ENCODE measurements at regions not wholly inside any gene's neighbourhood (a gene's known extent, or its start where the extent isn't known, plus 50 kb on each side); places are given as distances from the start of the nearest gene placed in this dataset.

- DNase-seq (ENCODE audit: low read depth in 3 of 3, low spot score in 2 of 3), result no peak
Measured at GRCh38 chr10:113317489-113317888, 235.4 kb upstream of the HABP2 start.

- no peak for DNase-seq (ENCODE audit: low read depth in 3 of 3, low spot score in 2 of 3)
Measured at GRCh38 chr10:113319479-113319878, 233.4 kb upstream of the HABP2 start.

DNA sequence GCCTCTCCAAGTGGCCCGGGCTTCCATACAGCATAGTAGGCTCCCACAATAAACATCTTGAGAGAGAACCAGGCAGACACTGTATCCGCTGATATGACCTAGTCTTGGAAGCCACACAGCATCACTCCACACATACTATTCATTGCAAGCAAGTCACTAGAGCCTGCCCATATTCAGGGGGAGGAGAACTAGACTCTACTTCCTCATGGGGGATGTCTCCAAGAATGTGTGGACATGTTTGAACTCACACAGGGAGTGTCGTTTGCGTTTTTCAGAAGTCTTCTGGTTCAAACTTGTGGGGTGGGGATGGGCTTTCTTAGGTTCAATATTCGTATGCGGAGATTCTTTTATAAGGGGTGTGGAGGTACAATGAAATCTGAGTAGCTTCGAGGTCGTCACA is 232.6 kb upstream of the HABP2 start:
- no peak for DNase-seq (ENCODE audit: low read depth in 3 of 3, low spot score in 2 of 3)

DNA sequence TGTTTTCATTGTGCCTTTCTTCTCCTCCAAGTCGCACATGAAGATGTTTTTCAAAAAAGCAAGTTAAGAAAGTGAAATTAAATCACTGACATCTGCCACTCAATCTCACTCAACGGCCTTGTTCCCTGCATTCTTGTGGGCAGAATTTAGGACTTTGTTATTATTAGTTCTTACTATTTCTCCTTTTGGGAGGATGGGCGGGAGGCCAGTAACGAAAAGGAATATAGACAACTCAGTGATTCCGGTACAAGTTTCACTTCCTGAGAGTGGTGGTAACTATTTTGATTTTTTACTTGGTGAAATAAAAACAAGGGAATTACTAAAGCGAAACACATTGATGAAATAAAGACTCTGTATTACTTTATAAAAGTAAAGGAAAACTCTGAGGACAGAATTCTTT is 231.9 kb upstream of the HABP2 start:
- DNase-seq (ENCODE audit: low read depth in 3 of 3, low spot score in 2 of 3), result no peak

DNA sequence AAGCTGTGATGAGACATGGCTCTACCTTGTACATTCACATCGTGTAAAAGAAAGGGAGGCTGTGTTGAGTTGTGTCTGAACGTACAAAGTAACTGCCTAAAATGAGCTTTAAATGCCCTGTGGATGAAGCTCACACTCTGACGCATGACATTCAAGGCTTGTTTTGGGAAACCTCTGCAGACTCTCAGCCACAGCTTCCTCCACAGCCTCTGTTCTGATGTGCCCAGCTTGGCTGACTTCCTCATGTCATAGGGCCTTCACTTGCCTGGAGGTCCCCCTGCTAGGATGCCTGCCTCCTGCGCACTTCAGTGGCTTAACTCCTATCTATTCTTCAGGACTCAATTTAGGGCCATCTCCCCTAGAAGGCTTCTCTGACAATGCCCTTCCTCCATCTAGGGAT is 230.0 kb upstream of the HABP2 start:
- no peak for DNase-seq (ENCODE audit: low read depth in 3 of 3, low spot score in 2 of 3)

- no peak for DNase-seq (ENCODE audit: low read depth in 3 of 3, low spot score in 2 of 3)
Measured at GRCh38 chr10:113323985-113324384, 228.9 kb upstream of the HABP2 start.

DNA sequence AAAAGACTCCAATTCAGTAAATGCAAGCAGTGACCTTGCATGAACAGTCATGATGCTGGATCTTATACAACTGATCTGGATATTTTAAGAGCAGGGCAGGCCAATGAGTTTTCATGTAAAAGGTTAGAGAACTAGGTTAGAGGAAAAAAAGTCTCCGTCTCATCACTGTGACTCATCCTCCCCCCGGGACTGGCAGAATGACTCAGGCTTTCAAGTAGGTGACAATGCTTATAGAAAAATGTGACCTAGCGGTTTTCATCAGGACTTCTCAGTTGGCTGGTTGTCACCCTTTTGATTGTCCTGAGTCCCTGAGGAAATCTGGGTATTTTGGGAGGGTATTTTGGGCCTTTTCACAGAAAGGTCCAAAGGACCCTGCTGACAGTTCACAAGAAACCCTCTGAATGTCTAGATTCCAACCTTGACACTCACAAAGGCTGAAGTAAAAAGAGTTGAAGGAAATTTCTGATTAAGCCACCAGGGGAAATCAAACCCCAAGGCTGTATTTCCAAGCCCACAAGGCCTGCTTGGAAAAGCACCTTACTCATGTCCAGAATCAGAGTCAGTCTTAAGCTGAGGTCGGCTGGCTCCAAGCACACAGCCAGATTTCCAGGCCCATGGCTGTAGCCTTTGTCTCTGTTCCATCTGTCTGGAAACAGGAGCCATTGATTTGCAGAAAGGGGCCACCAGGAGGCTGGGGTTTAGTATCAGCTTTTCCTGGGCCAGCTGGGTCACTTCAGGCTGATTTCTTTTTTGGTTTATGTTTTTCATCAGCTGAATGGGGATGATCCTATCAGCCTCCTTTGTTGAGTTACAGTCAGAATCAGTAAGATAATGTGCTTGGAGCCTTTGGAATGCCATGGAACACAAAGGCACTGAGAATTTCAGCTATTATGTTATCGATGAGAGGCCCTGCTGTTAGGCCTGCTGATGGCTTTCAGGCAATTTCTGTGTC is 226.4 kb upstream of the HABP2 start:
- DNase-seq (ENCODE audit: low read depth in 3 of 3, low spot score in 2 of 3), result no peak

DNA sequence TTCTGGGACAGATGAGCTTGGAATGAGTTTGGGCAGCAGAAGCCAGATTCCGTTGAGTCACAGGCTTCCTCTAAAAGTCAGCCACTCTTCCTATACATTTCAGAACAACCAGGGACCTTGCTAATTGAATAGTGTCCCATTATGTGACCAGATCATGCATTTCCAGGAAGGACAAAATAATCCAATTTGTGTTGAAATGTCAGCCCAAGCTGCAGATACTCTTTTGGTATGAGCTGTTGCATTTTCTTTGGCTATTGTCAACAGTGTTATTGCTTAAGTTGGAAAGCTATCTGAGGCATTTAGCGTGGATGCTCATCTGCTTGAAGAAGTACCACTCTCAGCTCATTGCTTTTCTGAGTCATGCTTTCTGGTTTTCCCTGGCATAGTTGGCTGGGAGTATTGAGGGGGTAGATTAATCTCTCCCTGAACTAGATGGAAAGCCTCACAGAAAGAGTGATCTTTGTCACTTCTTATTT is 223.7 kb upstream of the HABP2 start:
- no peak for DNase-seq (ENCODE audit: low read depth in 3 of 3, low spot score in 2 of 3)

DNA sequence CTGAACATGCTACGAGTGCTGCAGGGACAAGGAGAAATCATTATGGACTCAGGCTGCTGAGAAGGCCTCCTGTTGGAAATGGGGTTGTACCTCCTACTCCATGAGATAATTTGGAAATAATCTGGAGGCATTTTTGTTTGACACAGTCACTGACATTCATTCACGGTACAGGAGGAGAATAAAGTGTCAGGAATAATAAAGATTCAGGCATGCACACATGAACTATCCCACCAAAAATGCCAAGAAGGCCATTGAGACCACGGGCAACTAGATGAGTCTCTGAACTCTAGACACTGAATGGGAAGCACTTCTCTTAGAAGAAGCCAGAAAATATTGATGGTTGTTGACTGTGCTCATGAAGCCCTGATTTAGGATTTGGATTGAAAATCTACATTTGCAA is 220.9 kb upstream of the HABP2 start:
- DNase-seq (ENCODE audit: low read depth in 3 of 3, low spot score in 2 of 3), result no peak

GRCh38 chr10:113333313-113333712 is 219.5 kb upstream of the HABP2 start:
- no peak for DNase-seq (ENCODE audit: low read depth in 3 of 3, low spot score in 2 of 3)

GRCh38 chr10:113335592-113335991 is 217.3 kb upstream of the HABP2 start:
- DNase-seq (ENCODE audit: low read depth in 3 of 3, low spot score in 2 of 3), result no peak

DNA sequence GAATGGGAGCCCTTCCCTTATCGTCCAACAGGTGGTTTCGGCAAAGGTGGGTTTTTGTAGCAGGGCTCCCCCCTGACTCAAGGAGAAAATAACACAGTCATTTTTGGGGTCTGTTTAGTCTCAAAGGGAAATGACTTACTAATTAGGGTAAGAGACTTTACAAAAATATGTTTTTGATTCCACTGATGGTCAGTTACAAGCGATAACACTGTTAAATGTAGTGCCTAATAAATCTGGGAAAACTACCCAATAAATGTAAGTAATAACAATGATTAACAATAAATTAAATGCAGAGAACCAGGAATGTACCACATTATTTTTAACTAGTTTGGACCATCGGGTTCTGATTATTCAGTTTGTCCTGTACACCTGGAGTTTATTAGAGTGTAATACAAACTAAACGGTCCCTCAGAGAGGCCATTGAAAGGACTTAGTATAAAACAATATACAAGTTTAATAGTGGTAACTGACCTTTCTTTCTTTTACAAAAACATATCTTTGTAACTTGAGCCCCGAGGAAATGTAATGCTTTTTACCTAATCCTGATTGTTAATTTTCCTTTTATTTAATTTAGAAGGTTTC is 216.2 kb upstream of the HABP2 start:
- no peak for DNase-seq (ENCODE audit: low read depth in 3 of 3, low spot score in 2 of 3)

- DNase-seq (ENCODE audit: low read depth in 3 of 3, low spot score in 2 of 3), result no peak
Measured at GRCh38 chr10:113337142-113337541, 215.7 kb upstream of the HABP2 start.

DNA sequence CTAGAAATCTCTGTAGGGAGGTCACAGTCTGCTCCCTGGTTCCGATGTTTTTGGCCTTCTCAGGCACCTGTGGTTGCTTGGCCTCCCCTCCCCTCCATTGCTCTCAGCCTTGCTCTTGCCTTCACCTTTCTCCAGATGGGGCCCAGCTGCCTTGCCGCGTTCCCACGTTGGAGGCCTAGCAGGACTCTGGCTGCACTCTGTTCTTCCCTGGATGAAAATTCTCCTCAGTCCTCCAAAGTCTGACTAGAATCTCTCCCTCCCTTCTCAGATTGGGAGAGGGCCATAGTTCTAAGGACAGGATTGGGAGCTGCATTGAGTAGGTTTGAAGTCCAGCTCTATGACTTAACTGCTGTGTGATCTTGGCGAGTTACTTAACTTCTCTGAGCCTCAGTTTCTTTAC is 213.7 kb upstream of the HABP2 start:
- no peak for DNase-seq (ENCODE audit: low read depth in 3 of 3, low spot score in 2 of 3)

- DNase-seq (ENCODE audit: low read depth in 3 of 3, low spot score in 2 of 3), result no peak
Measured at GRCh38 chr10:113340282-113340681, 212.6 kb upstream of the HABP2 start.

DNA sequence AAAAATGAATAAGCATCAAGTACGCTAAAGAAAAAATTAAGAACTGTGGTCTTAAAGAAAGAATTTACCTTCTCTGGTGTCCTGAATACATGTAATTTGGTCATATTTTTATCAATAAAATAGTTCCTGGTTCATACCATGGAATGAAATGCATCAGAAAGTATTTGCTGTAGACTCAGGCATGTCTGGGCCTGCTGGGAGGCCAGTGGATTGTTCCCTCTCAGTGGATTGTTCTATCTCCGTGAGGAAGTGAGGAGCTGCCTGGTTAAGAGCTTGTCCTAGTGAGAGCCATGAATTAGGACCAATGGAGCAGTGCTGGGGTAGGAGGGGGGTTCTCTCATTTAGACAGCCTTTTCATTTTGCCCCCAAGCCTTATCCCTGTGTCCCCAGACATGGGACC is 211.7 kb upstream of the HABP2 start:
- no peak for DNase-seq (ENCODE audit: low read depth in 3 of 3, low spot score in 2 of 3)

- DNase-seq (ENCODE audit: low read depth in 3 of 3, low spot score in 2 of 3), result no peak
Measured at GRCh38 chr10:113345826-113346624, 206.8 kb upstream of the HABP2 start.

DNA sequence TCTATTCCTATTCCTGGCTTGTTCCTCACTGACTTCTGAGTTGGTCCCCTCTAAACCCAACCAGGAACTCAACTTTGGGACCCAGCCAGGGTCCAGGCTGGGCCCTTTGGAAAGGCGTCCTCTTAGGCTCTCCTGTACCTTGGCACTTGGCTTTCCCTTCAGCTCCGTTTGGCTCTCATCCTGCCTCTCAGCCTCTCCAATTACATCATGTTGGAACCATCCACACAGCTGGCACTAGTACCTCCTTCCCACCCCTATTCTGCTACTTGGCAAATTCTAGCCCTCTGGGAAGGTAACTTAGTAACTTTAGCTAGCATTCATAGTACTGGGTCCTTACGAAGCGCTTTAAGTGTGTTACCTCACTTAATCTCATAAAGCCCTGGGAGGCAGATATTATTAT is 205.3 kb upstream of the HABP2 start:
- no peak for DNase-seq (ENCODE audit: low read depth in 3 of 3, low spot score in 2 of 3)

- no peak for DNase-seq (ENCODE audit: low read depth in 3 of 3, low spot score in 2 of 3)
Measured at GRCh38 chr10:113348694-113349093, 204.2 kb upstream of the HABP2 start.

DNA sequence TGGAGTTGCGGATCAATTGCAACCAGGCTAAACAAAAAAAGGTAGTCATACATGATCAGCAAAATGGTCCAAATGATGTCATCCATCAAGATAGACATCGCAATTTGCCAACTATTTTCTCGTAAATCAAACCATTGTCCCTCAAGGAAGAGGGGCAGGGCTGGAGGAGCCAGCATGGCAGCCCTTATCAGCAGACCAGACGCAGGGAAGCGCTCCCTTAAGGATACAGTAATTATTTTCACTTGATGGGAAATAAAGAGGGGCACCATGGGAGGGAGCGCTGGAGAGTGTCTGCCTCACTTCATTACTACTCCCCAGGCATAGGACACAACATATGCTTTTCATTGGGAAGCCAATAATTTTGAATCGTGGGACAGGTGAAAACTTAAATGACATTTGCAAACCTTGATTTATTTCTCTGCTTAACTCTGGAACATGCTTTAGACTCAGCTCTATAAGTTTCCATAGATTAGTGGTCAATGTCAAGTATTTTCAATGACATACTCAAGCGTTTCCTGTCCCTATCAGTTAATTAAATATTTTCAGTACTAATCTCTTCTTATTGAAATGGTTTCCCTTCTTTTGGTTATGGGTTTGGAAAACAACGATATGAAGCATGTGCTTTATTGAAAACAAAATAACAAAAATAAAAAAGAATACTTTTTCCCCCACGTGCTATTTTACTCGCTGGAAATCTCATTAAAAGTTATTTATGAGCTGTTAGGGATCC is 202.4 kb upstream of the HABP2 start:
- DNase-seq (ENCODE audit: low read depth in 3 of 3, low spot score in 2 of 3), result no peak

GRCh38 chr10:113354711-113355110 is 198.1 kb upstream of the HABP2 start:
- DNase-seq (ENCODE audit: low read depth in 3 of 3, low spot score in 2 of 3), result no peak
